Mammary epithelial cell (primary cell): ENCODE measurements at regions not wholly inside any gene's neighbourhood (a gene's known extent, or its start where the extent isn't known, plus 50 kb on each side); places are given as distances from the start of the nearest gene placed in this dataset.

Experiments used
- CTCF ChIP-seq, 2 donors: IDR thresholded peaks in 1 of 2; conservative IDR thresholded peaks in 1 of 2; 2 replicates each; pipeline ENCODE4 v1.5.1; 2011 to 2012; ENCODE audit warnings: inconsistent platforms in 2 of 2, low read length in 2 of 2, mild to moderate bottlenecking in 2 of 2, control low read depth in 1 of 2, low read depth in 1 of 2; ENCODE audit not compliant: insufficient read depth in 1 of 2; ENCODE audit errors: extremely low read depth in 1 of 2
- EZH2 ChIP-seq: IDR thresholded peaks from 2 replicates; pipeline ENCODE4 v1.6.1; 2012; ENCODE audit warnings: low read length, inconsistent platforms, borderline replicate concordance

GRCh38 chr11:130789056-130789640, 127.1 kb downstream of the SNX19 start:
- TF ChIP-seq EZH2 (no peak), CTCF (conservative IDR thresholded peaks at IDR 0.05 in 1 of 2, IDR thresholded peaks at IDR 0.05 in 1 of 2; ENCODE audit: extremely low read depth in 1 of 2, insufficient read depth in 1 of 2, low read depth in 1 of 2, low read length in 2 of 2) (no peak)
